ENCODE measurements at regions not wholly inside any gene's neighbourhood (a gene's known extent, or its start where the extent isn't known, plus 50 kb on each side); places are given as distances from the start of the nearest gene placed in this dataset.

- Histone ChIP-seq H3K9ac (ENCODE audit: low read depth, low read length, poor library complexity) (no peak overlapping the region), H2AK5ac (ENCODE audit: low read depth, low read length) (no peak overlapping the region), H4K8ac (ENCODE audit: low read depth, low read length) (no peak overlapping the region), H2BK5ac (ENCODE audit: low read length) (no peak overlapping the region), H2BK120ac (ENCODE audit: low read depth, low read length) (no peak overlapping the region), H3K4me3 (ENCODE audit: low read length in 2 of 2) (no peak overlapping the region), H3K27me3 (ENCODE audit: control insufficient read depth in 3 of 3, insufficient read depth in 3 of 3, low read depth in 1 of 3, low read length in 3 of 3) (no peaks in the 10 kb centered on the region), H3K4ac (ENCODE audit: low read length) (no peak overlapping the region), H3K4me2 (ENCODE audit: insufficient read depth, low read length, poor library complexity, severe bottlenecking) (no peak overlapping the region), H2BK12ac (ENCODE audit: low read length) (no peak overlapping the region), H3K23ac (ENCODE audit: low read depth, low read length, poor library complexity) (no peak overlapping the region), H3K4me1 (ENCODE audit: control insufficient read depth in 2 of 2, insufficient read depth in 1 of 2, low read depth in 1 of 2, low read length in 2 of 2) (no peaks in the 10 kb centered on the region), H2BK15ac (ENCODE audit: low read length) (no peak overlapping the region), H4K91ac (ENCODE audit: low read depth, low read length, poor library complexity) (no peak overlapping the region), H2AFZ (ENCODE audit: low read length) (no peak overlapping the region), H3K14ac (ENCODE audit: low read length) (no peak overlapping the region), H3K36me3 (replicated peaks in 1 of 2; ENCODE audit: control insufficient read depth in 2 of 2, insufficient read depth in 2 of 2, low read length in 2 of 2) (no peaks in the 10 kb centered on the region), H3K27ac (replicated peaks; ENCODE audit: low read length) (no peak overlapping the region), H3K79me1 (ENCODE audit: low read depth, low read length) (no peaks in the 10 kb centered on the region), H3K18ac (ENCODE audit: low read length) (no peak overlapping the region), H3K9me3 (replicated peaks in 1 of 2; ENCODE audit: control insufficient read depth in 2 of 2, insufficient read depth in 1 of 2, low read depth in 1 of 2, low read length in 2 of 2) (no peaks in the 10 kb centered on the region)
- DNase-seq (ENCODE audit: low spot score): no peak
- no CpG with 5 or more reads among the region's 4 CpGs for WGBS, 2 donors (ENCODE audit: extremely low coverage in 2 of 2, insufficient read length in 2 of 2, insufficient replicate concordance in 1 of 2)
Observed at GRCh38 chr2:67702284-67702683, 305.2 kb downstream of the ETAA1 start.

- Histone ChIP-seq H3K4me1 (ENCODE audit: control insufficient read depth in 2 of 2, insufficient read depth in 1 of 2, low read depth in 1 of 2, low read length in 2 of 2) (no peaks in the 10 kb centered on the region), H3K9ac (ENCODE audit: low read depth, low read length, poor library complexity) (no peak overlapping the region), H2BK120ac (ENCODE audit: low read depth, low read length) (no peak overlapping the region), H3K18ac (ENCODE audit: low read length) (no peak overlapping the region), H3K4ac (ENCODE audit: low read length) (no peak overlapping the region), H3K27me3 (ENCODE audit: control insufficient read depth in 3 of 3, insufficient read depth in 3 of 3, low read depth in 1 of 3, low read length in 3 of 3) (no peaks in the 10 kb centered on the region), H4K91ac (ENCODE audit: low read depth, low read length, poor library complexity) (no peak overlapping the region), H2BK15ac (ENCODE audit: low read length) (no peak overlapping the region), H4K8ac (ENCODE audit: low read depth, low read length) (no peak overlapping the region), H3K27ac (replicated peaks; ENCODE audit: low read length) (no peak overlapping the region), H2AK5ac (ENCODE audit: low read depth, low read length) (no peak overlapping the region), H3K79me1 (ENCODE audit: low read depth, low read length) (no peaks in the 10 kb centered on the region), H2AFZ (ENCODE audit: low read length) (no peak overlapping the region), H2BK5ac (ENCODE audit: low read length) (no peak overlapping the region), H2BK12ac (ENCODE audit: low read length) (no peak overlapping the region), H3K4me2 (ENCODE audit: insufficient read depth, low read length, poor library complexity, severe bottlenecking) (no peak overlapping the region), H3K9me3 (replicated peaks in 1 of 2; ENCODE audit: control insufficient read depth in 2 of 2, insufficient read depth in 1 of 2, low read depth in 1 of 2, low read length in 2 of 2) (no peaks in the 10 kb centered on the region), H3K14ac (ENCODE audit: low read length) (no peak overlapping the region), H3K36me3 (replicated peaks in 1 of 2; ENCODE audit: control insufficient read depth in 2 of 2, insufficient read depth in 2 of 2, low read length in 2 of 2) (no peaks in the 10 kb centered on the region), H3K4me3 (ENCODE audit: low read length in 2 of 2) (no peak overlapping the region), H3K23ac (ENCODE audit: low read depth, low read length, poor library complexity) (no peak overlapping the region)
- no CpG with 5 or more reads among the region's 1 CpG for WGBS, 2 donors (ENCODE audit: extremely low coverage in 2 of 2, insufficient read length in 2 of 2, insufficient replicate concordance in 1 of 2)
- no peak for DNase-seq (ENCODE audit: low spot score)
Observed at GRCh38 chr2:67702937-67703336, 305.8 kb downstream of the ETAA1 start.

- Histone ChIP-seq H3K18ac (ENCODE audit: low read length) (no peak overlapping the region), H2AFZ (ENCODE audit: low read length) (no peak overlapping the region), H3K4ac (ENCODE audit: low read length) (no peak overlapping the region), H4K8ac (ENCODE audit: low read depth, low read length) (no peak overlapping the region), H2BK5ac (ENCODE audit: low read length) (no peak overlapping the region), H3K23ac (ENCODE audit: low read depth, low read length, poor library complexity) (no peak overlapping the region), H3K14ac (ENCODE audit: low read length) (no peak overlapping the region), H4K91ac (ENCODE audit: low read depth, low read length, poor library complexity) (no peak overlapping the region), H3K4me2 (ENCODE audit: insufficient read depth, low read length, poor library complexity, severe bottlenecking) (no peak overlapping the region), H2AK5ac (ENCODE audit: low read depth, low read length) (no peak overlapping the region), H3K27me3 (ENCODE audit: control insufficient read depth in 3 of 3, insufficient read depth in 3 of 3, low read depth in 1 of 3, low read length in 3 of 3) (no peaks in the 10 kb centered on the region), H3K4me3 (ENCODE audit: low read length in 2 of 2) (no peak overlapping the region), H2BK15ac (ENCODE audit: low read length) (no peak overlapping the region), H3K9me3 (replicated peaks in 1 of 2; ENCODE audit: control insufficient read depth in 2 of 2, insufficient read depth in 1 of 2, low read depth in 1 of 2, low read length in 2 of 2) (no peaks in the 10 kb centered on the region), H2BK120ac (ENCODE audit: low read depth, low read length) (no peak overlapping the region), H3K4me1 (ENCODE audit: control insufficient read depth in 2 of 2, insufficient read depth in 1 of 2, low read depth in 1 of 2, low read length in 2 of 2) (no peaks in the 10 kb centered on the region), H2BK12ac (ENCODE audit: low read length) (no peak overlapping the region), H3K79me1 (ENCODE audit: low read depth, low read length) (no peaks in the 10 kb centered on the region), H3K9ac (ENCODE audit: low read depth, low read length, poor library complexity) (no peak overlapping the region), H3K36me3 (replicated peaks in 1 of 2; ENCODE audit: control insufficient read depth in 2 of 2, insufficient read depth in 2 of 2, low read length in 2 of 2) (no peaks in the 10 kb centered on the region), H3K27ac (replicated peaks; ENCODE audit: low read length) (no peak overlapping the region)
- no CpG with 5 or more reads among the region's 3 CpGs for WGBS, 2 donors (ENCODE audit: extremely low coverage in 2 of 2, insufficient read length in 2 of 2, insufficient replicate concordance in 1 of 2)
- no peak for DNase-seq (ENCODE audit: low spot score)
Observed at GRCh38 chr2:67706082-67706481, 308.9 kb downstream of the ETAA1 start.

- H2BK15ac ChIP-seq (ENCODE audit: low read length): no peak overlapping the region
- no peak overlapping the region for H3K14ac ChIP-seq (ENCODE audit: low read length)
- no peaks in the 10 kb centered on the region for H3K9me3 ChIP-seq (replicated peaks in 1 of 2; ENCODE audit: control insufficient read depth in 2 of 2, insufficient read depth in 1 of 2, low read depth in 1 of 2, low read length in 2 of 2)
- H2AFZ ChIP-seq (ENCODE audit: low read length): no peak overlapping the region
- H4K91ac ChIP-seq (ENCODE audit: low read depth, low read length, poor library complexity): no peak overlapping the region
- no peaks in the 10 kb centered on the region for H3K27me3 ChIP-seq (ENCODE audit: control insufficient read depth in 3 of 3, insufficient read depth in 3 of 3, low read depth in 1 of 3, low read length in 3 of 3)
- no peak for DNase-seq (ENCODE audit: low spot score)
- no peak overlapping the region for H4K8ac ChIP-seq (ENCODE audit: low read depth, low read length)
- H3K23ac ChIP-seq (ENCODE audit: low read depth, low read length, poor library complexity): no peak overlapping the region
- no peak overlapping the region for H3K9ac ChIP-seq (ENCODE audit: low read depth, low read length, poor library complexity)
- H3K4me1 ChIP-seq (ENCODE audit: control insufficient read depth in 2 of 2, insufficient read depth in 1 of 2, low read depth in 1 of 2, low read length in 2 of 2): no peaks in the 10 kb centered on the region
- no CpG with 5 or more reads among the region's 3 CpGs for WGBS, 2 donors (ENCODE audit: extremely low coverage in 2 of 2, insufficient read length in 2 of 2, insufficient replicate concordance in 1 of 2)
- no peak overlapping the region for H2BK12ac ChIP-seq (ENCODE audit: low read length)
- H3K4ac ChIP-seq (ENCODE audit: low read length): no peak overlapping the region
- H3K4me3 ChIP-seq (ENCODE audit: low read length in 2 of 2): no peak overlapping the region
- H2BK5ac ChIP-seq (ENCODE audit: low read length): no peak overlapping the region
- H3K79me1 ChIP-seq (ENCODE audit: low read depth, low read length): no peaks in the 10 kb centered on the region
- H3K36me3 ChIP-seq (replicated peaks in 1 of 2; ENCODE audit: control insufficient read depth in 2 of 2, insufficient read depth in 2 of 2, low read length in 2 of 2): no peaks in the 10 kb centered on the region
- no peak overlapping the region for H3K4me2 ChIP-seq (ENCODE audit: insufficient read depth, low read length, poor library complexity, severe bottlenecking)
- no peak overlapping the region for H2AK5ac ChIP-seq (ENCODE audit: low read depth, low read length)
- no peak overlapping the region for H2BK120ac ChIP-seq (ENCODE audit: low read depth, low read length)
- no peak overlapping the region for H3K27ac ChIP-seq (replicated peaks; ENCODE audit: low read length)
- H3K18ac ChIP-seq (ENCODE audit: low read length): no peak overlapping the region
Observed at GRCh38 chr2:67707896-67708295, 310.8 kb downstream of the ETAA1 start.
